GM23248 (cell line): ENCODE measurements at regions not wholly inside any gene's neighbourhood (a gene's known extent, or its start where the extent isn't known, plus 50 kb on each side); places are given as distances from the start of the nearest gene placed in this dataset.

Experiments used
- EZH2 ChIP-seq: fragments of 200-600 bp; sonication (generic); IDR thresholded peaks from 2 replicates; pipeline ENCODE4 v1.6.1; 2018; ENCODE audit warnings: antibody characterized with exemption, mild to moderate bottlenecking; ENCODE audit not compliant: insufficient read depth, poor library complexity, severe bottlenecking
- EZH2phosphoT487 ChIP-seq: fragments of 200-600 bp; sonication (generic); IDR thresholded peaks from 2 replicates; pipeline ENCODE4 v1.6.1; 2018; ENCODE audit warnings: antibody characterized with exemption, moderate library complexity, mild to moderate bottlenecking, low read depth; ENCODE audit not compliant: insufficient read depth

DNA sequence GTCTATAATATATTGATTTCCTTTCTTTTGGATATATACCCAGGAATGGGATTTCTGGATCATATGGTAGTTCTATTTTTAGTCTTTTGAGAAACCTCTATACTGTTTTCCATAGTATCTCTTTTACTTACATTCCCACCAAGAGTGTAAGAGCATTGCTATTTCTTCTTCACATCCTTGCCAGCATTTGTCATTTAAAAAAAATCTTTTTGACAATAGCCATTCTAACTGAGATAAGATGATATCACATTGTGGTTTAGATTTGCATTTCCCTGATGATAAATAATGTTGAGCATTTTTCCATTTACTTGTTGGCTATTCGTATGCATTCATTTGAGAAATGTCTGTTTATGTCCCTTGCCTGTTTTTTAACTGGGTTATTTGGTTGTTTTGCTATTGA, 467.4 kb downstream of the COL11A1 start:
- TF ChIP-seq EZH2 (no peak), EZH2phosphoT487 (no peak)
